Right lobe of liver (tissue), 4 donors: ENCODE measurements at regions not wholly inside any gene's neighbourhood (a gene's known extent, or its start where the extent isn't known, plus 50 kb on each side); places are given as distances from the start of the nearest gene placed in this dataset.

Experiments used
- POLR2A ChIP-seq: fragments of 450-650 bp; IDR thresholded peaks from one replicate; pipeline ENCODE4 v1.6.1; 2017; ENCODE audit warnings: antibody characterized with exemption, mild to moderate bottlenecking
- TF ChIP-seq, protein P1 (sequence below), 4 donors: fragments of 200-600 bp in 3 of 4; fragments of 450-650 bp in 1 of 4; IDR thresholded peaks; one replicate each; pipeline versions ENCODE4 v1.5.1 to v1.8.0; 2016 to 2022; ENCODE audit warnings: antibody characterized with exemption in 4 of 4, mild to moderate bottlenecking in 2 of 4
- donor health status: DM: no; HTN: no; CAD: no.
- donor health status: DM: no; HTN: no; CAD: no.
- donor health status: DM: no; HTN: yes; CAD: no.

GRCh38 chr12:63276537-63277365, 125.8 kb upstream of the AVPR1A start:
- TF ChIP-seq, protein P1, sequence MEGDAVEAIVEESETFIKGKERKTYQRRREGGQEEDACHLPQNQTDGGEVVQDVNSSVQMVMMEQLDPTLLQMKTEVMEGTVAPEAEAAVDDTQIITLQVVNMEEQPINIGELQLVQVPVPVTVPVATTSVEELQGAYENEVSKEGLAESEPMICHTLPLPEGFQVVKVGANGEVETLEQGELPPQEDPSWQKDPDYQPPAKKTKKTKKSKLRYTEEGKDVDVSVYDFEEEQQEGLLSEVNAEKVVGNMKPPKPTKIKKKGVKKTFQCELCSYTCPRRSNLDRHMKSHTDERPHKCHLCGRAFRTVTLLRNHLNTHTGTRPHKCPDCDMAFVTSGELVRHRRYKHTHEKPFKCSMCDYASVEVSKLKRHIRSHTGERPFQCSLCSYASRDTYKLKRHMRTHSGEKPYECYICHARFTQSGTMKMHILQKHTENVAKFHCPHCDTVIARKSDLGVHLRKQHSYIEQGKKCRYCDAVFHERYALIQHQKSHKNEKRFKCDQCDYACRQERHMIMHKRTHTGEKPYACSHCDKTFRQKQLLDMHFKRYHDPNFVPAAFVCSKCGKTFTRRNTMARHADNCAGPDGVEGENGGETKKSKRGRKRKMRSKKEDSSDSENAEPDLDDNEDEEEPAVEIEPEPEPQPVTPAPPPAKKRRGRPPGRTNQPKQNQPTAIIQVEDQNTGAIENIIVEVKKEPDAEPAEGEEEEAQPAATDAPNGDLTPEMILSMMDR (IDR thresholded peaks at IDR 0.05) = peak; percentile 76 to 90 (median 88)
- TF ChIP-seq POLR2A = no peak
